HG02970 (cell line): ENCODE measurements at regions not wholly inside any gene's neighbourhood (a gene's known extent, or its start where the extent isn't known, plus 50 kb on each side); places are given as distances from the start of the nearest gene placed in this dataset.

ENCODE experiments used
- ATAC-seq: cut with Tn5 transposase; IDR thresholded peaks from one replicate; pipeline ENCODE4 v1.9.1; 2021; ENCODE audit warnings: mild to moderate bottlenecking, moderate library complexity, moderate number of reproducible peaks; ENCODE audit not compliant: unreplicated experiment, low FRiP score

DNA sequence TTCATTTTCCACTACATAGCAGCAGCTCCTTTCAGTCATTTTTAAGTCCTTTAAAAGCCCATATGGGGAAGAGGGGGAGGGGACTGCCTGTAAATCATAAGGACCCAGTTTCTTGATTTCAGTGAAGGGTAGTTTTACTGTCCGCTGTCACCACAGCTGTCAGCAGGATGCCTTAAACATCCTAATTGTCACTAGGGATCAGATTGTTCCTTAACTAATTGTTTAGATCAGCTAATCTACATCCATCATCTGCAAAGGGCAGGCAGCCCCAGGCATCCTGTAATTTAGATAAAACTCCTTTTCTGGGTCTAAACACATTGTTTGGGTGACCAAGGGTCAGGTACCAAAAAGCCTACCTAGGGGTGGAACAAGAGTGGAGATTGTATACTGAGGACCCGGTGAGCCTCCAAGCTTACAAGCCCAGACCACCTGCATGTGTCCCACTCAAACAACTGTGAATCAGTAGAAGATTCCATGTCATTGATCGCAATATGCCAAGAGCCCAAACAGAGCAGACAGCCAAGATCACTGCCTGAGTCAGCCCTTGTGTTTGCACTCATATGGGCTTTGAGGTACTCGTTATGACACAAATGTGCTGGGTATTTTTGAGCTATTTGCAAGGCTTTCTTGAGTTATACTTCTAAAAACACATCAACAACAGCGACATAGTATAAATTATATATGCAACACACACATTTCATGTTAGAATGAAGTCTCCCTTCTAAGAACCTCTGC is 198.7 kb upstream of the CEP162 start:
- no peak for ATAC-seq

DNA sequence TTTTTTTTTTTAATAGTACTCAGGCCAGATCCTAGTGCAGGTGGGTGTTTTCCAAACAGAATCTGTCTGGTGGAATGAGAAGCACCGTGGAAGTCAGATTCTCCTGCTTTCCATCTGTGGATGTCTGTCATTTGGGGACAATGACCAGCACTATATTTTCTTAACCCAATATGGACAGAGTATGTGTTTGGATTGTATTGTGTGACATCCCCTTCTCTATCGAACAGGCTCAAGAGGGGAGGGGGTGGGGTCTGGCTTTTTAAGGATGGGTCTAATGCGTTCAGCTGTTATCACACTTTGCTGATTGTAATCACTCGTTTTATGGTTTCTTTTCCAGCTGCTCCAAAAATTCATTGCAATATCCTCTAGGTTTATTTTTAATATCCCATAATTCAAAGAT is 197.5 kb upstream of the CEP162 start:
- no peak for ATAC-seq

DNA sequence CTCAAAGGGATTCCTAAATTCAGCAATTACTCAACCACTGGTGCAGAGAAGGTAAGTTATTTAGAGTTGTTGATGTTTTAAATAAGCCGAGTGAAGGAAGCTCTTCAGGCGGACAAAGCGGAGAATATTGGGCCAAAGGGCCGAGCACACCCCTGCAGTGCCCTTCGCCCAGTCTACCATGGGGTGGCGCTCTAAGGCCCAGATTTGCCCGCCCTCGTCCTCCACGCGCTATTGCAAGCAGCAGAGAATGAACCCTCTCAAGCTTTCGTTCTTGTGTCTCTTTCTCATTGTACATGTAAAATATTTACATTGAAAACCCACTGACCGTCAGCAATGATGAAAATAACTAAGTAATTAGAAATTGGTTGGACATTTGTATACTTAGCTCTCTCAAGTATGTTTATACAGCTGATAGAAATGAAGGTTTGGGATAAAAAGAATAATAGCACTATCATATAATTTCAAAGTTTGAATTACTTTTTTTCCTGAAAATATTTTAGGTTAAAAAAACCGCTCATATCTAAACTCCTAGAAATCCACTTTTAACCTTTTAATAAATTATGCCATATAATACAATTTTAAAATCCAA is 195.0 kb upstream of the CEP162 start:
- no peak for ATAC-seq

DNA sequence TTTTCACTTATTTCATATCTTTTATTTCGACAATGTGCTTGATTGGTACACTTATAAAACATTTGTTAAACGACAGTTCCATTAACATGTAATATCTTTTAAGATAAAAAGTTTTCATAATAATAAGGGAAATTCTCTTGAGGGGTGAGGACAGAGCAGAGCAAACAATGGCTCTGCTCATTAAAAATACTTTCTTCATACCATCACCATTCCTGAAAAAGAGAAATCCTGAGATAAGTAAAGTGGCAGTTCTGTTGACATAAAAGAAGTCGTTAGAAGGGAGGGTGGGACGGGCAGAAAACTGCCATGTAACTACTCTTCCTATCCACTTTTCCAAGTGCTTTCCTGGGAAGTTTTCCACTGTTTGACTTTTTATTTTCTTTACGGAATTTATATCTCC is 193.6 kb upstream of the CEP162 start:
- no peak for ATAC-seq

DNA sequence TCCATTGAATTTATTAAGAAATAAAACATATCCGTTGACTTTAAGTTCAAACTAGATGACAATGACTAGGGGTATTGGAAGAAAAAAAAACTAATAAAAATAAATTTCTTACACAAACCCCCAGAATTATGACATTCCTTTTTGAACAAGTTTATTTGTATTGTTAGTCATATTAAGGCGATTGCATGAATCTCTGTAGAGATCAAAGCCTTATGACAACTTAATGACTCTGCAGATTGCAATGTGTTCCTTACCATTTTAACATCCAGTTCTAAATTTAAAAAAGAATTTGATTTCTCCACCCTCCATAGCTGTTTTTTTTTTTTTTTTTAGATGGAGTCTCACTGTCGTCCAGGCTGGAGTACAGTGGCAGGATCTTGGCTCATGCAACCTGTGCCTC is 189.8 kb upstream of the CEP162 start:
- ATAC-seq = no peak

DNA sequence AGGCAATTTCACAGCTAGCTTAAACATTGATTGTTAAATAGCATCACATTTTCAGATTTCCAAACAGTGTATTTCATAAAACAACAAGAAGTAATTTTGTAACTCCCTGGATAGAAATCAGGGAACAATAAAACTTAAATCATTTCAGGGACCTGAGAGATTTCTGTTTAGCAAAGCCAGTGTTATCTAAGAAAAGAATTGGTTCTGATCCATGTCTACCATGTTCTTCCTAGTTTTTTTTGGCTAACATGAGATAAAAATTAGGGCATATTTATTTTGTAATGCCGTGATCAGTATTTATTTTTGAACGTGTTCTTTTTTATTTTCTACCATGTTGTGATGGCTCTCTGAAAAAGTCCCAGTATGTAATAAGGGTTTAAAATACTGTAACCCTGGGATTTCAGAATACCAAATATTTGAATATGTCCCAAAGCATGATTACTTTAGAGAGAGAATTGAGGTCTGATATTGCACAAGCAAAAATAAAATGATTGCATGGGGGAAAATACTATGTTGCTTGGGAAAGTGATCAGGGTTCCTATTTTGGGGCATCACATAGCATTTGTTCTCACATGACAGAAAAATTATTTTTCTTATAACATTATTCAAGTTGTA is 188.7 kb upstream of the CEP162 start:
- no peak for ATAC-seq

DNA sequence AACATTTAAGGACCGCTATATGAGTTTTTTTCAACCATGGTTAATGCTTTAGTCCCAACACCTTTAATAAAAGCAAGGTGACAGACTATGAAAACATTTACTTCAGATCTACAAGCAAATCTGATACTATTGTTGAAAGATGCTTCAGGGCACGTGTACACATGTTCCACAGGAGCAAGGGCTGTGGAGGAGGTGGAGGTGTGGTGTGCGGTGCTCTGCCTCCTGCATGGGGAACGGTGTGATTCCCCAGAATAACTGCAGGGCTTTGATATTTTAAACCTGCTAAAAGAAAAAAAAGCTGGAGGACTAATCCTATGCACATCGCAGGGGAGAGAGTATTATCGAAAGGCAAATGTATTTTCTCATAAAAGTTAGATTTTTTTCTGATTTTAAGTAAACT is 188.1 kb upstream of the CEP162 start:
- no peak for ATAC-seq

DNA sequence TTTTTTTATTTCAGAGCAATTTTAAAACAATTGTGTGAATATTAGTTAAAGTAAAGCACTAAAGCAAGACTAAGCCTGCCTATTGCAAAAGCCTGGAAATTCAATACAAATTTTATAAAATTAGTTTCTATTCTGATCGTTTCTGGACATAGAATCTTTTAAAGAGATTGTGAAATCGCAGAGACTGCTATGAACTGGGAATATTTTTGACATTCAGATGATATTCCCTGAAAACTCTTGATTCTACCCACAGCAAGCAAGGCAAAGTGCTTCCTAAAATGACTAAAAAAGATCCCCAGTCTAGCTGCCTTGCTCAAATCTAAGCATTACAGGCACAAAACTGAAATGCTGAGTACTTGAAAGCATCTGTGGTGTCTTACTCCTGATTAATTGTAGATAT is 187.6 kb upstream of the CEP162 start:
- no peak for ATAC-seq

DNA sequence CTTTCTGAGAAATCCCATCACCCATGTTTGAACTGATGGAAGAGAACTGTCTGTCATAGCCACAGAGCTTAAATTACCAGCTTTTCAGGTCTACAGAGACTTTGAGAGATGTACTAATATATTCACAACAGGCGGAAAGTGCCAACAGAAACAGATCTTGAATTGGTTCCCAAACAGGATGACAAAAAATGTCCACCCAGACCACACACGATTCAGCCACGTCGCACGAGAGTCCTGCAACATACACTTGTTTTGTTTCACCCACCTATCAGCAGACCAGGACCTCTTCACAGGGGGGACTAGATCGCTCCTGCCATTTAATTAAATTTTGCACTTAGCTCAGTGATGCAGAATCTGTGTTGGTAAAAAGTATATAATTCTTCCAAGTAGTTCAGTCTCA is 187.1 kb upstream of the CEP162 start:
- no peak for ATAC-seq

DNA sequence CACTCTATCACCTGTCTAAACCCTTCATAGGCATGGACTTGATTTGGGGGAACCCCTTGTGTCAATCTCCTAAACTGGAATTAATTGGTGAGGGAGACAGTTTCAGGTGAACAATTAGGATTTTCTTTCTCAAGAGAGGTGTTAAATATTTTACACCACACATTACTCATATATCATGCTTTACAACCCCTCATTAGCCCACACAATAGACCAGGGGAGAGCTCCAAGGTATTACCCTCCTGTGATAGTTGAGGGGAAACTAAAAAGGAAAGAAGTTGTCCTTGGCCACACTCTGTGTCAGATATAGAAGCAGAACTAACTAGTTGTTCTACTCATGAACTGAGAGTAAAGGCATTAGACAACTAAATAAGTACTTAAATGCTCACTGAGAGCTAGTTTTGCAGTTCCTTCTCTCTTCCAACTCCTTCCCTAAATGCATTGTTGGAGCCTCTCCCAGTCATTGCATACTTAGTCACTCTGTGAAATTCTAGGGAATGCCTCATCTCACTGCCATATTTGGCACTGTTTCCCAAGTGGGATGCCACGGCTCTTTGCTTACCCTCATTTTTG is 183.7 kb upstream of the CEP162 start:
- ATAC-seq = no peak

DNA sequence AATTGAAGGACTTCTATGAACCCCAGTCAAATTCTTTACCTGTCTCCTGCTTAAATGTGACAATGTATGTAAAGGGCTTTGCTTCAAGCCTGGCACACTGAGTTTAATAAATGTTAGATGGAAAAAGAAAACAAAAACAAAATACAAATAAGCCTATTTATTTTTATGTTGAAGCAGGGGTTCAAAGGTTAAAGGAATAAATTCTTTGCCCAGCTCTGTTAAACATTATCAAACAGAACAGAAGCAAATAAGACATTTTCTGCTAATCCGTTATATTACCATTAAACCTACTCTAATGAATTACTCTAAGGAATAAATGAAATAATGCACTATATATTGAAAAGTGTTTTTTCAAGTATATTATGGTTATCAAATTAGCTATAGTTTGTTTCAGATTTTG is 182.5 kb upstream of the CEP162 start:
- no peak for ATAC-seq

DNA sequence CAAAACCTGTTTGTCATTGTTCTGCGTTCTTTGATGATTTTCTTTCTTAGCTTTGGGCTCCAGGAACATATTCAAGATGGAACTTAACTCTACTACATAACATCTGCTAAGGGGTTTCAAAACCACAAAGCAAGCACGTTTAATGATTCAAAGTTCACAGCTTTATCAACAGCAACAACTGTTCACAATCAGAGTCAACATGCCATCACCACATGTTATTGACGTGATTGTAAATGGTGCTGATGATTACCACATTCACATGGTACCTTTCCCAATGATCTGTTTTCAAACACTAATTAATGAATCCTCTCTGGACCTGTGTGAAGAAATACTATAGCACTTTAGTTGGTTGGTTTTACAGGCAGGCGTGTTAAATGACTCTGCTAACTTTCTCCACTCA is 180.6 kb upstream of the CEP162 start:
- ATAC-seq = no peak

DNA sequence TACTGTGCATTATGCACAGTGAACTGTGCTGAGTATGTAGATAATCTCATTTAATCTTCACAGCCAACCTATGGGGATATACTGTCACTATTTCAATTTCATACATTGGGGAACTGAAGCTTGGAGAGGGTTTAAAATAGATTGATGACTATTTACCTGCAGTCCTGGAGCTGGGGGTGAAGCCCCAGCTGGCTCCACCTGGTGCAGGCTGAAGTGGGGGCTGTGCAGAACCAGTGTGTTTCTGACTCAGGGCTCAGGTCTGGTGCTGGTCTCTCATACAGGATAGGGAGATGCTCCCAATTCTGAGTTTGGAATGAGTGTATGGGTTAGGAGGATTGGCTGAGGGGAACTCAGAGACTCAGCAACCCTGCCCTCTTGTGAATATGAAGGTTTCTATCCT is 176.1 kb upstream of the CEP162 start:
- ATAC-seq = no peak

DNA sequence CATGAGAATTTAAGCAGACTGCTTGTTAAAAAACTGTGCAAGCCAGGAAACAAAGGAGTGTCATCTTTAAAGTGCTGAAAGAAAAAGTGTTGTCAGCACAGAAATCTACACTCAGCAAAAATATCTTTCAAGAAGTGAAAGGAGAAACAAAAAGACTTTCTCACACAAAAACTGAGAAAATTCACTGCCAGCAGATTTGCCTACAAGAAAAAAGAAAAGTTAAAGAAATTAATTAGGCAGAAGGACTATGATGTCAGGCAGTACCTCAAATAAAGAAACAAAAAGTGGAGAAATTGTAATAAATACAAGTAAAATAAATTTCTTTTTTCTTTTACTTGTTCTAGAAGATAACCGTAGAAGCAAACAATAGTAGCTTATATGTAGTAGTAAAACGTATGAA is 171.6 kb upstream of the CEP162 start:
- ATAC-seq = no peak

DNA sequence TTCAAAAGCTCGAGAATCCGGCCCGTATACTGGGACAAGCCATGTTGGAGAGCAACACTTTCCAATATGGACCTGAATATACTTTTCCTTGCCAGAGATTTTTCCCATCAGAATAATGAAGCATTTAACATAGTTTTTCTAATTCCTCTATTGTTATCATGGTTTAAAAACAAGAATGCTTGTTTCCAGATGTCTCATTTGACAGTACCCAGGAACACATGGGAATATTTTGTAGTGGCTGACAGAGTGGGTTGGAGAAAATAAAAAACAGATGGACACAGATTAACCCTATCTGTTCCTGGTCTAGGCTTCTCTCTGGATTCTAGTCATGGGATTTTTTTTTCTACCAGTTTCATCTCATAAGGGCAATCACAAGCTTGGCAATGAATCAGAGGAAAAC is 164.8 kb upstream of the CEP162 start:
- ATAC-seq = no peak

DNA sequence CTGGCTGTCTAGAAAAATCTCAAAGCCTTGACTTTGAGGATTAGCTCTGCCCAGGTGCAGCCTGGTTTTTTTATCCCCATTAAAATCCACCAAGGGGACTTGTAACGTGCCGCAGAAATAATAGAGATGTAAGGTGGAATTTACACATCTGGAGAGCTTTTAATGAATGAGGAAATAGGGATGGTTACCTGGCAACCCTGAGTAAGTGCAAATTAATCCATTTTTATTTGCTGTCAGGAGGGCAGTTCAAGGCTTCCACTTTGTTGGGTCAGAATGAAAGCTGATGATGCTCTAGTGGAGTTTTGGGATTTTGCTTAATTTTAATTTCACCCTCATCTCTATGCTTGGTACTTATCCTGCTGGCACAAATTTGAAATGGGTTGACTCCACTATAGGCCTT is 163.4 kb upstream of the CEP162 start:
- ATAC-seq = no peak

DNA sequence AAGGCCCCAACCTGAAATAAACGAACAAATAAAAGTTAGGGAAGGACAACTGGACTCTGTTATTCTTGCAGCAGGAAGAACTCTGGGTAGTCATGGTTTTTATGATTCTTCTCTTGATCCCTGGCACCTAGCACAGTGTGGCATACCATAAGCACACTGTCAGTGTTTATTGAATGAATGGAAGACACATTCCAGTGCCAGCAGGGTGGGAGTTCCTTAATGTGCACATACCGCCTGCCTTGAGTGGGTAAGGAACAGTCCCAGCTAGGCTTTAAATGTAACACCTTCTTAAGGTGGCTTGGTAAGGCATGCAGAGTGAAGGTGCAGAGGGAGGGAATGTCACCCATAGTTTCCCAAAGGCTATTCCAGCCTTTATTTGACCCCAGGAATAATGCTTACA is 162.9 kb upstream of the CEP162 start:
- no peak for ATAC-seq

DNA sequence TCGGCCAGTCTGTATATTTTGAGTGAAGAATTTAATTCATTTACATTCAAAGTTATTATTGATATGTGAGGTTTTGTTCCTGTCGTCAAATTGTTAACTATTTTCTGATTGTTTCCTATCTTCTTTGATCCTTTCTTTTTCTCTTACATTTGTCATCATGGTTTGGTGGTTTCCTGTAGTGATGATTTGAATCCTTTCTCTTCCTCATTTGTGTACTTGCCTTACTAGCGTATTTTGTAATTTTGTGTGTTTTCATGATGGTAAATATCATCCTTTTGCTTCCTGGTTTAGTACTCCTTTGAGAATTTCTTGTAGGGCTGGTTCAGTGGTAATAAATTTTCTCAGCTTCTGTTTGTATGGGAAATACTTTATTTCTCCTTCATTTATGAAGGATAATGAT is 151.7 kb upstream of the CEP162 start:
- ATAC-seq = no peak

DNA sequence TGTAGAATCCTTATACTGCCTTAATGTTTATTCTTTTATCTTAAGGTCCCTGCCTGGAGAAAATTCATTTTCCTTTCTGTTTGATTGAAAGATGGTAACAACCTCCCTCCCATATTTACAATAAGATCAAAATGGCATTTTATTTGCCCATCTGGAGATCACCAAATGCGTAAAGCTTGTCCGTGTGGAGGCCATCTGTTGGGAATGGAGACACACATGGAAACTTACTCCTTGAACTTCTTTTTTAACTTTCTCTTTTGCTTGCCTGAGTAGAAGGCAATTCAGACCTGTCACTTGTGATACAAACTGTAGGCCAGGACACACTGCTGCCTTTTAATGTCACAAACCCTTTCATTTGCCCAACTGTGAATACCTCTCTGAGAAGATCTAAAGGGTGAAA is 144.8 kb upstream of the CEP162 start:
- no peak for ATAC-seq

DNA sequence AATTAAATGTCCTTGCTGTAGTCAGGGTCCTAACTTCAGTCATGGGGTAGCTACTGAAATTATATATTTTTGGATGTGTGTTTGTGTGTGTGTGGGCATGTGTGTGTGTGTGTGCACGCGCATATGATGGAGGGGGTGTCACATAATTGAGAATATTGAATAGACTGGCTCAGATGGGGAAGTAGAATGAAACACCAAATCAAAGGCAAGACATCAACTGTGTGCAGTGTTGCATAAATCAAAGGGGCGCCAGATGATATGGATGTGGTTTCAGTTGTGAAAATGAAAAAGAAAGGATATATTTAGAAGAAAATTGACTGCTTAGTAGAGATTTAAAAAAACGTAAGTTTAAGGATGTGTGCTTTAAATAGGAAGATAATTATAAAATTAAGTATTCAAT is 144.2 kb upstream of the CEP162 start:
- ATAC-seq = no peak

DNA sequence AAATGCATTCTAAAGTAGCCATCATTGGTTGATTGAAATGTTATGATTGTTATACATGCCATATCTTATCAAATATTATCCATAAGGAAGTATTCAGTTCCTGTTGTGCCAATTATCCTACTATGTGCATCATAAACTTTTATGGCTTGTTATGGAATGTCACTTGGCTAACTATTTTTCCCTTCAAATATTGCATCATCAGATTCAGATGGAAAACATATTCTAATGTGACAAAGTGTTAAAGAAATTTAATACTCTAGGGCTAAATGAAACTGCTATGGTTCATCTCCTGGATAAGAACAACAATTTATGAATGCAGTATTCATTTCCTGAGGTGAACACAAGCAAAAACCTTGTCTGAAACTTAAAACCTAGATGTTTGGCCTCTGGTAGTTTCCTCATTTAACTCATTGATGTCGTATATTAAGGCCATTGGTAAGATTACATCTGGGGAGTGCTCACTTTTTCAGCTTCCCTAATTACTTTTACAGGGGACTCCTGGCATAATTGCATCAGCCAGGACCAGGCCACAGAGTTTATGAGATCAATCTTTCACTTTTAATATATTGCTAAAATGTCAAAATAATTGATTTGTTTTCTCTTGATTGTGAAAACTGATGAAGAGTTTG is 134.9 kb upstream of the CEP162 start:
- no peak for ATAC-seq
